ENCODE measurements at regions not wholly inside any gene's neighbourhood (a gene's known extent, or its start where the extent isn't known, plus 50 kb on each side); places are given as distances from the start of the nearest gene placed in this dataset.
A peak's percentile ranks its signal among the peaks of the same experiment; 100 is the strongest.

- DNase-seq, result no peak
These were observed 391.6 kb upstream of the SUCLG2 start for GRCh38 chr3:68045976-68046375.

- DNase-seq, result no peak
These were observed 379.5 kb upstream of the SUCLG2 start for GRCh38 chr3:68033867-68034266.

DNA sequence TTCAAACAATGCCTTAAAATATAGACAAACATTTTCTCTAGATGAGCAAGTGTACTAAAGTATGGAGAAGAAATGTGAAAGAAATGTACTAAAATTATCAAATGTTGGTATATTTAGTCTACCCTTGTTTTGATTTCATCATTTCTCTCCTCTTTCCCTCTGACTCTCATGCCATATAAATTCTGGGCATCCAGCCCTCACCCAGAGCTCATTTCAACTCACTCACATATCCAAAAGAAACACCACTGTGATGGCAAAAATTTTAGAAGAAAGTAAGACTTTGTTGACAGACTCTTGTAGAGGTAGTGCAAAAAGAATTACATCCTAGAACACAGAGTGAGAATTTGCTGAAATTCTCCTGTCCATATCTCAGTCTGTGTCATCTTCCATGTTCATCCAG lies 377.8 kb upstream of the SUCLG2 start:
- DNase-seq, result no peak

DNA sequence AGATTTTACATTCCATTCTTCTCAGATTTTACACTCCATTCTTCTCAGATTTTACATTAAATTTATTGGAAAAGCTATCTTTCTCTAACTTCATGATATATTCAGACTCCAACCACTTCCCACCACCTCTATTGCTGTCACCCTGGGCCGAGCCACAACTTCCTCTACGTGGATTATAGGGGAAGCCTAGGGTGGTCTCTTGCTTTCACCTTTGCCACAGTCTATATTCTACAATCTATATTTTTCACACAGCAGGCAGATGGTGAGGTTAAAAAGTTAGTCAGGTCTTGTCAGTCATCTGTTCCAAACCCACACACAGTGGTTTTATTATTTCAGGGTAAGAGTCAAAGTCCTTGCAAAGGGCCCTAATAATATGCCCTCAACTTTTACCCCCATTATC lies 370.8 kb upstream of the SUCLG2 start:
- DNase-seq, result no peak

- DNase-seq, result no peak
These were observed 365.5 kb upstream of the SUCLG2 start for GRCh38 chr3:68019876-68020275.

DNA sequence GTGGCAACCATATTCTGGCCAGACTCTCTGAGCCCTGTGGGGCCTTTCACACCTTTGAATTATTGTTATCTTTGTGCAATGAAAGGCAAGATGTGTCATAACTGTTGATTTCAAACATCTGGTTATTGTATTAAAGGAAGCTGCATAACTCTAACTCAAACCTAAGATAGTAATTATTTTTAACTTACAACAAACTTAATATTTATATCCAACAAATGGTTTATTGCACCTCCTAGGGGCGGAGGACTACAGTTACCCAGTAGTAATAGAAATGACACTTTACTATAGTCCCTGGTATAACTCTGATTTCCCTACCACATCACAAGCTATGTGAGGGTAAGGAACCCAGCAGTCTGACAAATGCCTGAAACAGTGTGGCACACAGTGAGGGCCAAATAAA lies 363.9 kb upstream of the SUCLG2 start:
- DNase-seq, result no peak

- DNase-seq, result no peak
These were observed 362.7 kb upstream of the SUCLG2 start for GRCh38 chr3:68017069-68017468.

DNA sequence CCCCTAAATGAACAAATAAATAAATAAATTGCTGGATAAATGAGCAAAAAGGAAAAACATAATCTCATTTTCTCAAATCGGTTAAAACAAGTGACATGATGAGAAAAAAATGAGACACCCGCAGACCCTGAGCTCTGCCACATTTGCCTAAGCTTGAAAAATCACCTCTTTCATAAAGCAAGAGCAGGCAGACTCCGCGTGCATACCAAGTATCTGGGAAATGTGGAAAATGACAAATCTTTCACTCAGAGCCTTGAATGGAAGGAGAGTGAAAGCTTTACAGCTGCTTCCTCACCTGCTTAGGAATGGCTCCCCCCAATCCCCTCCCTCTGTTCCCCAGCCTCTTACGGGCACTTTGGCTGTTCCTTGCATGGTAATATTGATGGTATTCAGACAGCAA lies 355.5 kb upstream of the SUCLG2 start:
- no peak for DNase-seq

DNA sequence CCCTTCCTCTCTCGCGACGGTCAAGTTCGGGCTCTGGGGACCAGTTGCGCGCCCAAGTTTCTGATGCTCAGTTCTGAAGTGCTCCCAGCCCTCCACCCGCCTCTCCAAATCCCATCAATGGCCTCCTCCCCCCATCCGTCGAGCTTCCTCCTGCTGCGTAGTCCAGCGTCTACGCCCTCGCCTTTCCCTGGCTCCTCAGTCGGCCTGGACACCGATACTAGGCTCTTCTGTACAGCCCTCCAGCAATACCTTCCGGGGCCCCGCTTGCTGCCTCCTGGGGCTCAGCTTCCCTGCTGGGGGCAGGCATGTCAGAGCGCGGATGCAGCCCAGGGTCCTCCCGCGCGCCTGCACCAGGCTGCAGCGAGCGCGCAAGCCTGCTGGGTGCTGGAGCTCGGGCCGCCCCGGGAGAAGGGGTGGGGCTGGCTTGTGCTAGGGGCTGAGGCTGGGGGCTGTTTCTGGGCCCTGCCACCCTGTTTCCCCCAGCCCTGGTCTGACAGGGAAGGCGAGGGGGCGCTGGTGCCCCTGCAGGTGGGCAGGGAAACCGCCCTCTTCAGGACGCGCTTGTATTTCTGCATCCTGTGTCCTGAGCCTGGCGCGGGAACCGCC lies 353.3 kb upstream of the SUCLG2 start:
- no peak for DNase-seq

GRCh38 chr3:68006646-68007045 lies 352.2 kb upstream of the SUCLG2 start:
- DNase-seq, result no peak

- DNase-seq, result no peak
These were observed 349.7 kb upstream of the SUCLG2 start for GRCh38 chr3:68004091-68004490.

DNA sequence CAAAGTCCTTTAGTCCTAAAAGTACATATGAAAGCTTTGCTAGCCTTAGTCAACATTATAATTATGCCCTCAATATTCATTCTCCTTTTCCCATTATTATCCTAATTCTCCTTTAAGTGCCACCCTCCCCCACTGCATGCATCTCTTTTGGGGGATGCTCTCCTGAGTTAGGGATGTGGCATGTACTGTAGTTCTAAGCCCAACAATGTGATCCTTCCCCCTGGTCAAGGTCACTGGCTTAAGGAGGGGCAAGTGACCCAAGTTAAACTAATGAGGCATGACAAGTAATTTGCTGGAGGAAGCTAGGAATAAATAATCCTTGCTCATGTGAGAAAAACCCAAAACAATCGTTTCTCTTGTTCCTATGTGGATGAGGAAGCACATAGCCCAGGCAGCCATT lies 343.9 kb upstream of the SUCLG2 start:
- no peak for DNase-seq

DNA sequence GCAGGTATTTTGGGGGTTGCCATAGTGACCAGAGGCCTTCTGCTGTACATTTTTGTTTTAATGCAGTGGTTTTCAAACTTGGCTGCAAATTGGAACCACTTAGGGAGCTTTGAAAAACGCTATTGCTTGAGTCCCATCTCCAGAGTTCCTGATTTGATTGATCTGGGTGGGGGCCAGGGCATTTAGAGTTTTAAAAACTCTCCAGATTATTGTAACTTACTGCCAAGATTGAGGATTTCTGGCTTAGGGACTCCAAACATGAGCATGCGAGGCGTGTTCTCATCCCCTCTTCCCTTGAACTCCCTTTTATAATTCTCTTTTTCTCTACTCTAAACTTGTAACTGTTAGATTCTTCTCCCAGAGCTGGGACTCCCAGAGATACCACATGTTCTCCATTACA lies 340.8 kb upstream of the SUCLG2 start:
- no peak for DNase-seq

GRCh38 chr3:67986706-67987105 lies 332.3 kb upstream of the SUCLG2 start:
- no peak for DNase-seq

GRCh38 chr3:67983166-67983565 lies 328.8 kb upstream of the SUCLG2 start:
- DNase-seq, result no peak

DNA sequence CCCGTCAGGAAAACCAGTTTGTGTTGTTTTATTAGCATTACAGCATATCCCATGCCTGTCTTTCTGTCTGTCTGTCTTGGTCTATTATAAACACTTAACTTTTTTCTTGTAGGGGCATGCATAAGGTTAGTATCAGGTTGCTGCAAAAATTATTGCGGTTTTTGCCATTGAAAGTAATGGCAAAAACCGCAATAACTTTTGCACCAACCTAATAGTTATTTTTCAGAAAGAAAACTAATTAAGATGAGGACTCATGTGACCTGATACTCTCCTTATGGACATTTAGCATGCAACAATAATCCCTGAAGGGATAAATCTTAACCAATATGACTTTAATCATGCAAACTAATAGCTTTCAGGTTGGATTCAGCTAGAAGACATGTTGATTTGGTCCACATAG lies 326.7 kb upstream of the SUCLG2 start:
- DNase-seq, result no peak

DNA sequence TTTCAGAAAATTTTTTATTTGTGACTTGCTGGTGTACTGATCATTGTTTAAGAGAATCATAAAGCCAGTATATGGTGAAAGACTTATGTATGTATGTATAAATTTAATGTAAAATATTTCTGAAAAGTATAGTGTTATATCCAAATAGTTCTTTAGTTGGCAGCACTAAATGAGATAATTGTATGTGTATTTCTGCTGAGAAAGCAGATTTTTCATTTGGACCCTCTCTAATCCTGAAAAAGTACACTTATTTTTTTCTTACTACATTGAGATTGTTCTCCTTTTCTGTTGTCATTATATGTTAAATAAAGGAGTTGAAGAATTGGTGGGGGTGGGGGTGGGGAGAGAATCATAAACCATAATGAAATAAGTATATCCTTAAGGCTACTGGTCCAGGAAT lies 324.9 kb upstream of the SUCLG2 start:
- no peak for DNase-seq

DNA sequence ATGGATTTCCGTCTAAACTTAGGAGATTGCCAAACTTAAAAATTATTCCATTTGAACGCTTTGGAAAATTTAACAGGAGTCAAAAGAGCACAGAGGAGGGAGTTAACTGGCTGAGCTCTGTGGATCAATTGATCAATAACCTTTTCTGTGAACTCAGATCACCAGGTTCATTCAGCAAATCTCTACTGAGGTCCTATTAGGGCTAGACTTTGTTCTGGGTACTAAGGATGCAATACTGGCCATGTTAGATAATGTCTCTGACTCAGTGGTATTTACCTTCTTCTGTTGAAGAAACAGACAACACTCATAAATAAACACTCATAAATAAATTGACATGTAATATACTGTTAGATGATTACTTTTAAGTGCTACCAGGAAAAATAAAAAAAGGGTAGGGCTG lies 323.4 kb upstream of the SUCLG2 start:
- no peak for DNase-seq

DNA sequence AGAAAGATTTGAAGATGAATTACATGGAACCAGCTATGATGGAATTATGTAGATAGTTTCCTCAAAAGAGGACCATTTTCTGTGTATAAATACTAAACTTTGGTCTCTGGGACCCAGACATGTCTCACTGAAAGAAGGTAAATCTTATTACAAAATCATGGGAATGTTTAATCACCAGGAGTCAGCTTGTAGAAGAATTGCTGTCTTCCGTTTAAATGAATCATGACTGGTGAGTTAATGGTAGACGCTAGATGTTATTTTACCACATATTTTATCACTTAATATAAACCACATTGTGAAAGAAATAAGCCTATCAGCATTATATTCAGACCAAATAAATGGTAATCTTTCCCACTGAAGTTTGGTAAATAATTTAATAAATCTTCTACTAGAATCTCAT lies 322.3 kb upstream of the SUCLG2 start:
- DNase-seq, result no peak

GRCh38 chr3:67964596-67964995 lies 310.2 kb upstream of the SUCLG2 start:
- DNase-seq, result no peak

DNA sequence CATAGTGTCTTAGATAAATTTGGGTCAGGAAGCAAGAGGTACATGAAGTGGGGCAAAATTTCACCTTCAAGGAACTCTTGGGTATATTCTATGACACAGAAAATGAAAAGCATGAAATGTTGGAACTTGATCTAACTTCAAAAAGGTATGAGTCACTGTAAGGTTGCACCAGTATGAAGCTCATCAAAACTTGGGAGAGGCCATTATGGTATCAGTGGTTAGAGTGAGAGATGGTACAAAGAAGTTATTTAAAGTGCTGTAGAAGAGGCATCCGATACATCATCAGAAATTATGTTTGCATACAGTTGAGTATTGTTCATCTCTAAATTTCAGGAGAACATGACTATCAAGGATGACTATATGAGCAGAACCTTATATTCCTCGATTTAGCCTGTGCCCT lies 302.9 kb upstream of the SUCLG2 start:
- DNase-seq, result no peak

DNA sequence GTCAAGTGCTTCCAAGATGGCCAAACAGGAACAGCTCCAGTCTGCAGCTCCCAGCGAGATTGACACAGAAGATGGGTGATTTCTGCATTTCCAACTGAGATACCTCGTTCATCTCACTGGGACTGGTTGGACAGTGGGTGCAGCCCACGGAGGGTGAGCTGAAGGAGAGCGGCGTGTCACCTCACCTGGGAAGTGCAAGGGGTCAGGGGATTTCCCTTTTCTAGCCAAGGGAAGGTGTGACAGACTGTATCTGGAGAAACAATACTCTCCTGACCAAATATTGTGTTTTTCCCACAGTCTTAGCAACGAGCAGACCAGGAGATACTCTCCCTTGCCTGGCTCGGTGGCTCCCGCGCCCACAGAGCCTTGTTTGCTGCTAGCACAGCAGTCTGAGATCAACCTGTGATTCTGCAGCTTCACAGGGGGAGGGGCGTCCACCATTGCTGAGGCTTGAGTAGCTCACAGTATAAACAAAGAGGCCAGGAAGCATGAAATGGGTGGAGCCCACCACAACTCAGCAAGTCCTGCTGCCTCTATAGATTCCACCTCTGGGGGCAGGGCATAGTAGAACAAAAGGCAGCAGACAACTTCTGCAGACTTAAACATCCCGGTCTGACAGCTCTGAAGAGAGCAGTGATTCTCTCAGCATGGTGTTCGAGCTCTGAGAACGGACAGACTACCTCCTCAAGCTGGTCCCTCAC lies 293.5 kb upstream of the SUCLG2 start:
- peak; percentile 2 to 3 for DNase-seq

DNA sequence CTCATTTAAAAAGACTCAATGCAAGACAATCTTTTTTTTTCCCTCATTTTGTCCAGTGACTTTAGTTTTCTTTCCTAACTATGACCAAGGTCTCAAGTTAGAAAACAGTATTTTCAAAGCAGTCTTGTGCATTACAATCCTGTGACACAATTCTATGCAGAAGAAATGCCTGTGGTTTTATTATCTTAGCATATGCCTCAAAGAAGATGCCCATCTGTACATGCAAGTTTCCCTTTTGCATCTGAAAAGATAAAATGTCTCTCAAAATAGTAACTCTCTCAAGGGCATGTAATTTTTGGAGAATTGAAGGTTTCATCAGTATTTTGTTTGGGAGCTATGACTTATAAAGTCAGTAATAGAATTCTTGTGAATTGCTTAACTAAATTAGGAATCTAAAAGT lies 292.0 kb upstream of the SUCLG2 start:
- DNase-seq, result no peak

DNA sequence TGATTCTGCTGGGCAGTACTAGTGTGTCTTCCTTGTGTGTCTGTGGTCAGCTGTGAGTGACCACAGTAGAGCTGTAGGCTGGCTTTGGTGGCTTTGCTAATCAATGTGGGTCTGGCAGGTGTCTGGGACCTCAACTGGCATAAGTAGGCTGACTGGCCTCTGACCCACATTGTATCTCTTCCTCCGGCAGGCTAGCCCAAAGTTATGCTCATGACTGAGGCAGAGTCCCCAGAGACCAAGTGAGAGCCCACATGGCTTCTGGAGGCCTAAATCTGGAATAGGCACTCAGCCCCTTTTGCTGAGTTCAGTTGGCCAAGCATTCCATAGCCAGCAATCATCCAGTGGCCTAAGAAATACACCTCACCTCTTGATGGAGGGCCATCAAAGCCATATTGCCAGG lies 289.1 kb upstream of the SUCLG2 start:
- DNase-seq, result no peak

GRCh38 chr3:67941433-67942030 lies 287.1 kb upstream of the SUCLG2 start:
- no peak for DNase-seq
